SK-N-SH (cell line): ENCODE measurements at regions not wholly inside any gene's neighbourhood (a gene's known extent, or its start where the extent isn't known, plus 50 kb on each side); places are given as distances from the start of the nearest gene placed in this dataset.

Source experiments
- CTCF ChIA-PET: fragments of 300-600, 350-600 bp; formaldehyde crosslinking; extraction: SDS; loops from one replicate; lab custom pipeline; 2021; lab: Yijun Ruan, JAX
- POLR2A ChIA-PET: fragments of 350-600 bp; sonication (Branson Sonifier 250); formaldehyde crosslinking; extraction: SDS; loops from one replicate; lab custom pipeline; 2020; ENCODE audit warnings: antibody characterized with exemption, inconsistent platforms; lab: Yijun Ruan, JAX
- DNase-seq: peaks from one replicate; pipeline ENCODE4 v3.0.0; 2012
- H2AFZ ChIP-seq: fragments of 200-600 bp; sonication (generic); 2 replicates; pipeline ENCODE4 v1.8.1; 2016; ENCODE audit warnings: antibody characterized with exemption, mild to moderate bottlenecking, low read depth
- H3F3A ChIP-seq: fragments of 200-600 bp; sonication (generic); replicated peaks from 2 replicates; pipeline ENCODE3; 2016; ENCODE audit warnings: antibody characterized with exemption, mild to moderate bottlenecking; ENCODE audit not compliant: insufficient read depth
- H3K27ac ChIP-seq, 2 experiments: fragments of 200-500 bp in 1 of 2; fragments of 200-600 bp in 1 of 2; sonication (Bioruptor generic) in 1 of 2; sonication (generic), shearing (Covaris generic) in 1 of 2; 2 replicates each; pipeline versions ENCODE4 v1.5.1 to v1.6.1; 2014 to 2016; ENCODE audit warnings: low read depth in 2 of 2, inconsistent platforms in 1 of 2, low read length in 1 of 2, mild to moderate bottlenecking in 1 of 2, mixed read lengths in 1 of 2
- H3K27me3 ChIP-seq: fragments of 200-600 bp; sonication (generic), shearing (Covaris generic); 2 replicates; pipeline ENCODE4 v1.6.1; 2016; ENCODE audit warnings: mixed run types; ENCODE audit not compliant: insufficient read depth
- H3K36me3 ChIP-seq, 2 experiments: fragments of 200-500 bp in 1 of 2; fragments of 200-600 bp in 1 of 2; sonication (Bioruptor generic) in 1 of 2; sonication (generic) in 1 of 2; replicated peaks in 1 of 2; 2 replicates each; pipeline versions ENCODE3 to v1.5.1; 2014 to 2016; ENCODE audit warnings: low read length in 1 of 2, mild to moderate bottlenecking in 1 of 2; ENCODE audit not compliant: insufficient read depth in 2 of 2, control insufficient read depth in 1 of 2
- H3K4me1 ChIP-seq, 2 experiments: fragments of 200-500 bp in 1 of 2; fragments of 200-600 bp in 1 of 2; sonication (Bioruptor generic) in 1 of 2; sonication (generic), shearing (Covaris generic) in 1 of 2; 2 replicates each; pipeline versions ENCODE4 v1.5.1 to v1.6.1; 2014 to 2016; ENCODE audit warnings: low read depth in 1 of 2, low read length in 1 of 2, mixed run types in 1 of 2; ENCODE audit not compliant: insufficient read depth in 2 of 2, control insufficient read depth in 1 of 2
- H3K4me2 ChIP-seq: fragments of 200-600 bp; sonication (generic), shearing (Covaris generic); 2 replicates; pipeline ENCODE4 v1.6.1; 2017; ENCODE audit warnings: mixed run types
- H3K4me3 ChIP-seq, 2 experiments: fragments of 200-500 bp in 1 of 2; fragments of 200-600 bp in 1 of 2; sonication (Bioruptor generic) in 1 of 2; sonication (generic), shearing (Covaris generic) in 1 of 2; 2 replicates each; pipeline versions ENCODE4 v1.5.1 to v1.8.1; 2014 to 2016; ENCODE audit warnings: low read depth in 2 of 2, inconsistent platforms in 1 of 2, low read length in 1 of 2, mild to moderate bottlenecking in 1 of 2, mixed read lengths in 1 of 2, moderate library complexity in 1 of 2
- H3K79me2 ChIP-seq: fragments of 200-600 bp; sonication (generic); 2 replicates; pipeline ENCODE4 v1.8.1; 2017; ENCODE audit warnings: mild to moderate bottlenecking; ENCODE audit not compliant: insufficient read depth
- H3K9ac ChIP-seq: fragments of 200-600 bp; sonication (generic); 2 replicates; pipeline ENCODE4 v1.6.1; 2017; ENCODE audit warnings: mixed run types
- H3K9me2 ChIP-seq: fragments of 200-600 bp; sonication (generic); 2 replicates; pipeline ENCODE4 v1.6.1; 2017; ENCODE audit warnings: mixed run types
- H3K9me3 ChIP-seq: fragments of 200-600 bp; sonication (generic); 2 replicates; pipeline ENCODE4 v1.6.1; 2017; ENCODE audit warnings: mixed run types, mild to moderate bottlenecking, moderate library complexity
- H4K20me1 ChIP-seq: fragments of 200-600 bp; sonication (generic); 2 replicates; pipeline ENCODE4 v1.6.1; 2017; ENCODE audit warnings: mild to moderate bottlenecking, mixed run types; ENCODE audit not compliant: insufficient read depth
- CTCF ChIP-seq: fragments of 200-600 bp; sonication (generic); IDR thresholded peaks from 2 replicates; pipeline ENCODE4 v1.6.1; 2017; ENCODE audit warnings: antibody characterized with exemption, mild to moderate bottlenecking, moderate library complexity
- EZH2phosphoT487 ChIP-seq: fragments of 200-600 bp; sonication (generic); IDR thresholded peaks from 2 replicates; pipeline ENCODE4 v1.6.1; 2017; ENCODE audit warnings: low read depth, mixed run types, mild to moderate bottlenecking, antibody characterized with exemption, moderate library complexity, borderline replicate concordance
- FOSL2 ChIP-seq: IDR thresholded peaks from 2 replicates; pipeline ENCODE4 v1.4.0; 2012; ENCODE audit warnings: low read depth, mild to moderate bottlenecking, moderate library complexity, borderline replicate concordance
- FOXJ3 ChIP-seq: sonication (generic); formaldehyde crosslinking; IDR thresholded peaks from 2 replicates; pipeline ENCODE4 v1.5.1; 2020; ENCODE audit warnings: mild to moderate bottlenecking, missing genetic modification reagents
- FOXM1 ChIP-seq: IDR thresholded peaks from 2 replicates; pipeline ENCODE4 v1.4.0; 2012; ENCODE audit warnings: low read depth, mild to moderate bottlenecking
- GABPA ChIP-seq: IDR thresholded peaks from 2 replicates; pipeline ENCODE4 v1.4.0; 2012; ENCODE audit warnings: low read depth, mild to moderate bottlenecking
- GATA2 ChIP-seq: sonication (generic); formaldehyde crosslinking; IDR thresholded peaks from 2 replicates; pipeline ENCODE4 v1.5.0; 2020; ENCODE audit warnings: mild to moderate bottlenecking, missing genetic modification reagents
- IRF3 ChIP-seq: fragments of 150-350 bp; IDR thresholded peaks from 2 replicates; pipeline ENCODE4 v1.6.1; 2016; ENCODE audit warnings: mild to moderate bottlenecking, low read depth, low read length
- MEF2A ChIP-seq: IDR thresholded peaks from 2 replicates; pipeline ENCODE4 v1.4.0; 2012; ENCODE audit warnings: low read depth, borderline replicate concordance
- MXI1 ChIP-seq: IDR thresholded peaks from 2 replicates; pipeline ENCODE4 v1.6.1; 2012; ENCODE audit warnings: mild to moderate bottlenecking, low read depth, low read length, improper control_type of control experiment
- NRF1 ChIP-seq: IDR thresholded peaks from 2 replicates; pipeline ENCODE4 v1.6.1; 2012; ENCODE audit warnings: low read depth, mild to moderate bottlenecking, low read length
- PBX3 ChIP-seq: IDR thresholded peaks from 2 replicates; pipeline ENCODE4; 2012
- RCOR1 ChIP-seq: fragments of 150-350 bp; IDR thresholded peaks from 2 replicates; pipeline ENCODE4 v1.6.1; 2017; ENCODE audit warnings: antibody characterized with exemption, low read length
- RFX5 ChIP-seq: IDR thresholded peaks from 2 replicates; pipeline ENCODE4 v1.6.1; 2012; ENCODE audit warnings: mild to moderate bottlenecking, improper control_type of control experiment, low read length
- RXRA ChIP-seq: IDR thresholded peaks from 2 replicates; pipeline ENCODE4 v1.4.0; 2012; ENCODE audit warnings: low read depth, mild to moderate bottlenecking, borderline replicate concordance
- TAF1 ChIP-seq: IDR thresholded peaks from 2 replicates; pipeline ENCODE4 v1.6.1; 2012; ENCODE audit warnings: low read depth, mild to moderate bottlenecking, low read length, moderate library complexity, borderline replicate concordance
- TEAD4 ChIP-seq: IDR thresholded peaks from 2 replicates; pipeline ENCODE4 v1.4.0; 2012; ENCODE audit warnings: mild to moderate bottlenecking, borderline replicate concordance; ENCODE audit not compliant: insufficient read depth
- YY1 ChIP-seq: IDR thresholded peaks from 2 replicates; pipeline ENCODE4 v1.4.0; 2012; ENCODE audit warnings: low read depth, mild to moderate bottlenecking
- ZBTB33 ChIP-seq: IDR thresholded peaks from 2 replicates; pipeline ENCODE4 v1.4.0; 2012; ENCODE audit warnings: low read depth, borderline replicate concordance
- WGBS: methylation state at CpG from one replicate; pipeline ENCODE4 v1.1.6; 2017; ENCODE audit warnings: low lambda C conversion rate; 5-methylcytosine and 5-hydroxymethylcytosine counted together

GRCh38 chr19:28042516-28042915, 1170.4 kb downstream of the UQCRFS1 start:
- Histone ChIP-seq H3K36me3 (no peaks in the 10 kb centered on the region), H4K20me1 (no peaks in the 10 kb centered on the region), H3K9me2 (no peaks in the 10 kb centered on the region), H3K27me3 (no peaks in the 10 kb centered on the region), H3K4me1 (no peaks in the 10 kb centered on the region), H3K4me2 (no peak overlapping the region), H3F3A (no peaks in the 10 kb centered on the region), H3K79me2 (no peaks in the 10 kb centered on the region), H3K27ac (no peak overlapping the region), H3K4me3 (no peak overlapping the region), H2AFZ (no peak overlapping the region), H3K9me3 (no peaks in the 10 kb centered on the region), H3K9ac (no peak overlapping the region)
- TF ChIP-seq ZBTB33 = no peak
- TF ChIP-seq YY1 = no peak
- TF ChIP-seq GATA2 (CRISPR knock-in tag) = no peak
- TF ChIP-seq MEF2A = no peak
- no peak for TF ChIP-seq TAF1
- no peak for TF ChIP-seq RCOR1
- no peak for TF ChIP-seq PBX3
- no peak for TF ChIP-seq GABPA
- POLR2A ChIA-PET = no interaction called here
- WGBS = 0% methylated on average over 4 of the region's 4 CpGs
- CTCF ChIA-PET = no interaction called here
- no peak for DNase-seq

- H2AFZ ChIP-seq = no peak overlapping the region
- H3K27me3 ChIP-seq = no peaks in the 10 kb centered on the region
- no peaks in the 10 kb centered on the region for H4K20me1 ChIP-seq
- 0% methylated on average over 4 of the region's 4 CpGs for WGBS
- H3K4me2 ChIP-seq = no peak overlapping the region
- no peaks in the 10 kb centered on the region for H3K9me2 ChIP-seq
- H3K27ac ChIP-seq = no peak overlapping the region
- H3F3A ChIP-seq = no peaks in the 10 kb centered on the region
- no peaks in the 10 kb centered on the region for H3K36me3 ChIP-seq
- CTCF ChIA-PET = no interaction called here
- POLR2A ChIA-PET = no interaction called here
- no peaks in the 10 kb centered on the region for H3K9me3 ChIP-seq
- no peak overlapping the region for H3K9ac ChIP-seq
- DNase-seq = no peak
- H3K4me1 ChIP-seq = no peaks in the 10 kb centered on the region
- no peaks in the 10 kb centered on the region for H3K79me2 ChIP-seq
- H3K4me3 ChIP-seq = no peak overlapping the region
- TF ChIP-seq PBX3 (no peak), FOXJ3 (CRISPR knock-in tag) (no peak), RXRA (no peak), FOXM1 (no peak), IRF3 (no peak), RCOR1 (no peak), RFX5 (no peak), NRF1 (no peak), TEAD4 (no peak), TAF1 (no peak), CTCF (no peak), MXI1 (no peak), EZH2phosphoT487 (no peak), FOSL2 (no peak)
Measured at GRCh38 chr19:28039677-28040381, 1173.1 kb downstream of the UQCRFS1 start.
